ENCODE measurements at regions not wholly inside any gene's neighbourhood (a gene's known extent, or its start where the extent isn't known, plus 50 kb on each side); places are given as distances from the start of the nearest gene placed in this dataset.

GRCh38 chr13:111857846-111858560 lies 208.9 kb upstream of the SOX1 start:
- no peak overlapping the region for H3K27ac ChIP-seq
- no peak for TF ChIP-seq CTCF (conservative IDR thresholded peaks at IDR 0.05)
- TF ChIP-seq ZFX (IDR thresholded peaks at IDR 0.05), result no peak

DNA sequence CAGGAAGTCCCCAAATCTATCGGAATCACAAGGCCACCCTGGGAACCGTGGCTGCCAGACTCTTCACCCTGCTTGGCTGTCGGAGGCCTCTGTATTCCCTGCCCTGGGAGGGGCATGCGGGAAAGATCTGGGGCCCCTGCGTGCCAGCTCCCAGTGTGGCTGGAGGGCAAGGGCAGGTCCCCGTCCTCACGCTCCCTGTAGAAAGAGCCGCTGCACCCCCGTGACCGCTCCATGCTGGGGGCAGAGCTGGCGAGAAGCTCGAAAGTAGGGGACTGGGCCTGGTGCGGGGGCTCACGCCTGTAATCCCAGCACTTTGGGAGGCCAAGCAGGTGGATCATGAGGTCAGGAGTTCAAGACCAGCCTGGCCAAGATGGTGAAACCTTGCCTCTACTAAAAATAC lies 208.4 kb upstream of the SOX1 start:
- no peak for TF ChIP-seq ZFX (IDR thresholded peaks at IDR 0.05)
- TF ChIP-seq CTCF (conservative IDR thresholded peaks at IDR 0.05), result no peak
- H3K27ac ChIP-seq, result no peak overlapping the region

DNA sequence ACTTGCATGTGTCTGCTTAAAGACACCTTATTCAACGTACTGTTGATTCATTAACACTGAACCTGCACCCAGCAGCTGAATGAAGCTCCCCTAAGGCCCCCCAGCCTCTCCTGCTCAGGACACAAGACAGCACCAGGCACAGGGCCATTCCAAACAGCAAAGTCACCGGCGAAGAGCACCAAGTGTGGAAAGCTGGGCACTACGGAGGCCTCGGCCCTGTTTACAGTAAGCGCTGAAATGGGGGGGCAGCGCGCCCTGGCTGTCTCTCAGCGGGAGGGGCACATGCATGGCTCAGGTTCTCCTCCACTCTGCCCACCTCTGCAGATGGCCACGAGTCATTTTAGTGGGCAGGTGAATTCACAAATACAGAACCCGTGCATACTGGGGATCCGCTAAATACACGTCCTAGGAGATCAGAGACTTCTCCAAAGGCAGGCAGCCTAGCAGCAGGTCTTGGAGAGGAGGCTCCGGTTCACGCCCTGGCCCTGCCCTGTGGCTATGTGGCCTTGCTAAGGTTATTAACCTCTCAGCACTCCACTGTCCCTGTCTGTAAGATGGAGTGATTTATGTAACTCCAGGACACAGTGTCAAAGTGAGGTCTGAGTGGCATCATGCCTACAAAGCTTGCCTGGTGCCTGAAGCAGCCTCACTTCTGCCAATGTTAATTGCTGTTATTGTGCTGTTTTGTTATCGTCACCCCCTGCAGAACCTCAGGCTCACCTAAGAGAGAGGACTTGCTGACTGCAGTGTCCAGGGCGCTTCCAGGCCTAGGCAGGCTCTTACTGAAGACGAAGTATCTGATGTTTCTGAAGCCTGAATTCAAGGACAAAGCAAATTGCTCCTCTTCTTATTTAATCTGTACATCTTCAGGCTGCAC lies 207.4 kb upstream of the SOX1 start:
- H3K27ac ChIP-seq, result no peak overlapping the region
- TF ChIP-seq CTCF (conservative IDR thresholded peaks at IDR 0.05) (no peak), ZFX (IDR thresholded peaks at IDR 0.05) (no peak)

GRCh38 chr13:111860231-111860552 lies 206.8 kb upstream of the SOX1 start:
- TF ChIP-seq CTCF (conservative IDR thresholded peaks at IDR 0.05) (no peak), ZFX (IDR thresholded peaks at IDR 0.05) (no peak)
- H3K27ac ChIP-seq, result no peak overlapping the region

DNA sequence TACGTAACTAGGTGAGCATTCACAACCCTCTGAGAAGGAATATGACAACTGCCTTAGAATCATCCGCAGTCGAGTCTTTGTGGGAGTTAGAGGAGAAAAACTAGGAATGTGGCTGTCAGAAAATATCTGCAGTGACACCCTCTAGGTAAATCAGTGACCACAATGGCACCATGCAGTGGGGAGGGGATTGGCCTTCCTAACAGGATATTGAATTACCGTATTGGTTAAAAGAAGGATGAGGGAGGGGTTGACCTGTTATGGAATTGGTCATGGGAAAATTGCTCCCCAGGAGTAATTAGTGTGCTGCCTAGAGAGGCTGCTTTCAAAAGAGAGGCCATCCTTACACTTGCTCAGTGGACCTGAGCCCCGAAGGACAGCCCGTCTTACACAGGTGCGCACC lies 205.6 kb upstream of the SOX1 start:
- H3K27ac ChIP-seq, result no peak overlapping the region
- TF ChIP-seq ZFX (IDR thresholded peaks at IDR 0.05) (no peak), CTCF (conservative IDR thresholded peaks at IDR 0.05) (no peak)

DNA sequence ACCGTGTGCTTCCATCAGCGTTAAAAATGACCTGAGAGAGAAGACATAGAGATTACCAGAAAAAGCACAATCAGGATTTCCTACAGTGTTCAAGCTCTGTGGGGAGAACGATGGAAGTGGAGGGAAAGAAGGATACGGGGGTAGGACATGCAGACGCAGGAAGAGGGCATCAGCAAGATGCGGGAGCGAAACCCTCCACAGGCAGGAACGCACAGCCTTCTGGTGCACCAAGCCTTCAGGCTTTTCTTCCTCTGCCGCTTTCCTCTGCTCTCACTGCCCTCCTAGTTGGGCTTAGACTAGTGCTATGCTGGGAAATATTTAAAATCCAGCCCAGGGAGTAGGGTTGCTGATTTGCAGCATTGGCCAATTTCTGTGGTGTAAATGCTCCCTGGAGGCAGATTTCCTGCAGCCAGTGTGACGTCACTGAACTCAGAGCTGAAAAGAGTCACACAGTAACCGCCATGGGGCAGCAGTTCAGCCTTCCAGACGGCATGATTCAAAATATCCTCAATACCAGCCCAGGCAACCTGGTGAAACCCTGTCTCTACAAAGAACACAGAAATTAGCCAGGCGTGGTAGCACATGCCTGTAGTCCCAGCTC lies 205.1 kb upstream of the SOX1 start:
- TF ChIP-seq CTCF (conservative IDR thresholded peaks at IDR 0.05), result no peak
- TF ChIP-seq ZFX (IDR thresholded peaks at IDR 0.05), result no peak
- no peak overlapping the region for H3K27ac ChIP-seq

All from C4-2B (cell line).